Epithelial cell of prostate (primary cell): ENCODE measurements at regions not wholly inside any gene's neighbourhood (a gene's known extent, or its start where the extent isn't known, plus 50 kb on each side); places are given as distances from the start of the nearest gene placed in this dataset.

Source experiments
- DNase-seq: peaks from one replicate; pipeline ENCODE4 v3.0.0-alpha.2; 2011; ENCODE audit warnings: low read depth, low spot score
- H3K27ac ChIP-seq: fragments of 450-650 bp; 2 replicates; pipeline ENCODE4 v1.5.1; 2017; ENCODE audit warnings: mild to moderate bottlenecking

- no peak for DNase-seq
- H3K27ac ChIP-seq: no peak overlapping the region
Observed at GRCh38 chr2:82735336-82735735, 1723.7 kb downstream of the SUCLG1 start.

GRCh38 chr2:82731824-82732223, 1727.3 kb downstream of the SUCLG1 start:
- no peak overlapping the region for H3K27ac ChIP-seq
- DNase-seq: no peak

- H3K27ac ChIP-seq: no peak overlapping the region
- no peak for DNase-seq
Observed at GRCh38 chr2:82730811-82731210, 1728.3 kb downstream of the SUCLG1 start.

- DNase-seq: no peak
- no peak overlapping the region for H3K27ac ChIP-seq
Observed at GRCh38 chr2:82728090-82728489, 1731.0 kb downstream of the SUCLG1 start.

- DNase-seq: no peak
- no peak overlapping the region for H3K27ac ChIP-seq
Observed at GRCh38 chr2:82708681-82709080, 1750.4 kb downstream of the SUCLG1 start.

- DNase-seq: no peak
- H3K27ac ChIP-seq: no peak overlapping the region
Observed at GRCh38 chr2:82697231-82697630, 1761.8 kb downstream of the SUCLG1 start.

GRCh38 chr2:82694431-82694830, 1764.6 kb downstream of the SUCLG1 start:
- no peak overlapping the region for H3K27ac ChIP-seq

GRCh38 chr2:82690757-82691411, 1768.2 kb downstream of the SUCLG1 start:
- H3K27ac ChIP-seq: no peak overlapping the region
- no peak for DNase-seq

More at GRCh38 chr2:82694431-82694830, 1764.6 kb downstream of the SUCLG1 start:
- no peak for DNase-seq

GRCh38 chr2:82675186-82675585, 1783.9 kb downstream of the SUCLG1 start:
- DNase-seq: peak; percentile 1
- H3K27ac ChIP-seq: no peak overlapping the region

- no peak overlapping the region for H3K27ac ChIP-seq
- no peak for DNase-seq
Observed at GRCh38 chr2:82674652-82675051, 1784.4 kb downstream of the SUCLG1 start.

GRCh38 chr2:82667491-82667890, 1791.6 kb downstream of the SUCLG1 start:
- no peak for DNase-seq
- H3K27ac ChIP-seq: no peak overlapping the region

GRCh38 chr2:82665691-82666090, 1793.4 kb downstream of the SUCLG1 start:
- no peak overlapping the region for H3K27ac ChIP-seq
- DNase-seq: no peak

GRCh38 chr2:82657106-82657505, 1802.0 kb downstream of the SUCLG1 start:
- H3K27ac ChIP-seq: no peak overlapping the region
- DNase-seq: no peak

GRCh38 chr2:82656420-82656819, 1802.7 kb downstream of the SUCLG1 start:
- no peak for DNase-seq

GRCh38 chr2:82652117-82652516, 1807.0 kb downstream of the SUCLG1 start:
- no peak overlapping the region for H3K27ac ChIP-seq
- DNase-seq: no peak

More at GRCh38 chr2:82656420-82656819, 1802.7 kb downstream of the SUCLG1 start:
- no peak overlapping the region for H3K27ac ChIP-seq

GRCh38 chr2:82650038-82650437, 1809.0 kb downstream of the SUCLG1 start:
- DNase-seq: no peak

GRCh38 chr2:82641598-82642180, 1817.4 kb downstream of the SUCLG1 start:
- no peak for DNase-seq

More at GRCh38 chr2:82650038-82650437, 1809.0 kb downstream of the SUCLG1 start:
- H3K27ac ChIP-seq: no peak overlapping the region

GRCh38 chr2:82636402-82637020, 1822.6 kb downstream of the SUCLG1 start:
- no peak for DNase-seq

More at GRCh38 chr2:82641598-82642180, 1817.4 kb downstream of the SUCLG1 start:
- no peak overlapping the region for H3K27ac ChIP-seq

GRCh38 chr2:82599021-82599420, 1860.1 kb downstream of the SUCLG1 start:
- H3K27ac ChIP-seq: no peak overlapping the region
- no peak for DNase-seq

More at GRCh38 chr2:82636402-82637020, 1822.6 kb downstream of the SUCLG1 start:
- H3K27ac ChIP-seq: no peak overlapping the region

GRCh38 chr2:82596581-82596980, 1862.5 kb downstream of the SUCLG1 start:
- H3K27ac ChIP-seq: no peak overlapping the region
- DNase-seq: no peak

- no peak for DNase-seq
- no peak overlapping the region for H3K27ac ChIP-seq
Observed at GRCh38 chr2:82591718-82592117, 1867.4 kb downstream of the SUCLG1 start.
